ENCODE measurements at regions not wholly inside any gene's neighbourhood (a gene's known extent, or its start where the extent isn't known, plus 50 kb on each side); places are given as distances from the start of the nearest gene placed in this dataset.

- 90% methylated on average over 4 of the region's 4 CpGs; no CpG with 5 or more reads in 1 of the 2 experiments for WGBS, 2 experiments (ENCODE audit: extremely low coverage in 1 of 2, insufficient coverage in 1 of 2, insufficient read length in 1 of 2, insufficient replicate concordance in 2 of 2, low coverage in 1 of 2, low lambda C conversion rate in 2 of 2, missing lambda C conversion rate in 1 of 2)
Observed at GRCh38 chr5:143570989-143571388, 167.5 kb upstream of the NR3C1 start.

More at GRCh38 chr5:143570989-143571388, 167.5 kb upstream of the NR3C1 start:
- Histone ChIP-seq H3K36me3 (ENCODE audit: control insufficient read depth in 2 of 4, insufficient read depth in 4 of 4, low read length in 3 of 4) (no peaks in the 10 kb centered on the region), H3K27ac (ENCODE audit: low read depth, low read length) (no peak overlapping the region), H3K18ac (ENCODE audit: extremely low read depth, low read length) (no peak overlapping the region), H3K4me2 (ENCODE audit: insufficient read depth in 1 of 2, low read depth in 2 of 2, low read length in 2 of 2) (no peak overlapping the region), H2BK15ac (ENCODE audit: low read length) (no peak overlapping the region), H3K4ac (replicated peaks; ENCODE audit: insufficient read length, low read depth, low read length) (no peak overlapping the region), H2BK120ac (replicated peaks; ENCODE audit: low read depth, low read length) (no peak overlapping the region), H4K8ac (ENCODE audit: extremely low read depth, insufficient read depth, low read length) (no peak overlapping the region), H4K5ac (ENCODE audit: insufficient read length, low read depth, low read length) (no peak overlapping the region), H3K27me3 (replicated peaks in 1 of 4; ENCODE audit: control insufficient read depth in 3 of 4, extremely low read depth in 1 of 4, insufficient read depth in 3 of 4, low read length in 3 of 4) (no peaks in the 10 kb centered on the region), H2BK5ac (ENCODE audit: low read depth, low read length) (no peak overlapping the region), H3K79me2 (ENCODE audit: control insufficient read depth in 1 of 2, insufficient read depth in 2 of 2, low read length in 2 of 2) (no peaks in the 10 kb centered on the region), H3K79me1 (ENCODE audit: low read depth, low read length) (no peaks in the 10 kb centered on the region), H3K9me3 (ENCODE audit: insufficient read depth in 2 of 2, low read depth in 1 of 2, low read length in 1 of 2) (no peaks in the 10 kb centered on the region), H3K4me1 (replicated peaks in 1 of 4; ENCODE audit: control insufficient read depth in 3 of 4, insufficient read depth in 4 of 4, low read length in 3 of 4) (no peaks in the 10 kb centered on the region), H3K4me3 (ENCODE audit: extremely low read depth in 1 of 4, insufficient read depth in 2 of 4, low read depth in 3 of 4, low read length in 4 of 4) (no peak overlapping the region), H2AK5ac (ENCODE audit: low read depth, low read length) (no peak overlapping the region), H3K14ac (ENCODE audit: insufficient read length) (no peak overlapping the region), H3K56ac (replicated peaks; ENCODE audit: insufficient read length, low read depth, low read length) (no peak overlapping the region), H4K20me1 (replicated peaks in 1 of 2; ENCODE audit: control insufficient read depth in 1 of 2, insufficient read depth in 2 of 2, low read length in 2 of 2) (no peaks in the 10 kb centered on the region), H3K23me2 (ENCODE audit: low read depth, low read length) (no peaks in the 10 kb centered on the region), H3K9ac (replicated peaks in 1 of 4; ENCODE audit: extremely low read depth in 1 of 4, low read depth in 3 of 4, low read length in 3 of 4) (no peak overlapping the region), H2BK20ac (ENCODE audit: low read length) (no peak overlapping the region), H4K91ac (replicated peaks; ENCODE audit: insufficient read length, low read length) (no peak overlapping the region), H2AFZ (ENCODE audit: low read length) (no peak overlapping the region), H3K23ac (ENCODE audit: insufficient read length) (no peak overlapping the region), H2BK12ac (ENCODE audit: low read depth, low read length) (no peak overlapping the region)
- CTCF ChIA-PET (ENCODE audit: partially characterized antibody): no interaction called here
- FAIRE-seq (no peak), DNase-seq (ENCODE audit: low read depth in 1 of 2, low spot score in 2 of 2) (no peak)
- TF ChIP-seq KDM4A (IDR thresholded peaks at IDR 0.05; ENCODE audit: low read depth, low read length, severe bottlenecking) (no peak), POU5F1 (IDR thresholded peaks at IDR 0.05; ENCODE audit: low read depth, low read length) (no peak), KDM1A (IDR thresholded peaks at IDR 0.05; ENCODE audit: borderline replicate concordance, low read length) (no peak), BRCA1 (IDR thresholded peaks at IDR 0.05; ENCODE audit: low read depth, low read length) (no peak), MAFK (IDR thresholded peaks at IDR 0.05; ENCODE audit: low read depth, low read length) (no peak), SAP30 (IDR thresholded peaks at IDR 0.05; ENCODE audit: insufficient read depth, insufficient replicate concordance, low read length) (no peak), BCL11A (IDR thresholded peaks at IDR 0.05; ENCODE audit: low read depth in 2 of 2, low read length in 2 of 2) (no peak), ZNF274 (IDR thresholded peaks at IDR 0.05; ENCODE audit: borderline replicate concordance, extremely low read depth, low read length) (no peak), RXRA (IDR thresholded peaks at IDR 0.05; ENCODE audit: insufficient read depth, low read depth, low read length) (no peak), SIN3A (conservative IDR thresholded peaks at IDR 0.05 in 1 of 2, IDR thresholded peaks at IDR 0.05 in 1 of 2; ENCODE audit: low read depth in 1 of 2, low read length in 2 of 2) (no peak)
- POLR2A ChIA-PET (ENCODE audit: partially characterized antibody): no interaction called here
